ENCODE measurements at regions not wholly inside any gene's neighbourhood (a gene's known extent, or its start where the extent isn't known, plus 50 kb on each side); places are given as distances from the start of the nearest gene placed in this dataset.
"Not testable (repeated sequence)": the region's sequence is repeated elsewhere in the genome, so short reads cannot be mapped to it uniquely, and the experiment has no call there.

DNA sequence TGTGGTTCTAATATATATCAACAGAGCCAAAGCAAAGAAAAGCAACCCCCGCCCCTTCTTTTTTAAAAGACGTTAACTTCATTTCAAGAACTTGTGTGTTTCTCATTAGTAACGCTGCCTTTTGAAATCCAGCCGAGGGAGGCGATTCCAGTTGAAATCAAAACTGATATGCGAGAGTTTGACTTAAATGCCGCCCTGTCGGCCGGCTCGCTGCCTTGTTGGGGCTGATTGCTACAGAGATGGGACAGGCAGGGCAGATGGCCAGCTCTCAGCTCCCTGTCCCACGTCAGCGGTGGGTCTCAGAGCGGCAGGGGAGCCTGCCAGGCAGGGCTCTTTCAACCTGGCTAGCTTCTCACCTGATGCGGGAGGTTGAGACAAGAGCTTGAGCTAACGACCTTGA is 51.9 kb upstream of the ALX4 start:
- DNase-seq (ENCODE audit: low read depth in 2 of 3, low spot score in 2 of 3), result no peak

DNA sequence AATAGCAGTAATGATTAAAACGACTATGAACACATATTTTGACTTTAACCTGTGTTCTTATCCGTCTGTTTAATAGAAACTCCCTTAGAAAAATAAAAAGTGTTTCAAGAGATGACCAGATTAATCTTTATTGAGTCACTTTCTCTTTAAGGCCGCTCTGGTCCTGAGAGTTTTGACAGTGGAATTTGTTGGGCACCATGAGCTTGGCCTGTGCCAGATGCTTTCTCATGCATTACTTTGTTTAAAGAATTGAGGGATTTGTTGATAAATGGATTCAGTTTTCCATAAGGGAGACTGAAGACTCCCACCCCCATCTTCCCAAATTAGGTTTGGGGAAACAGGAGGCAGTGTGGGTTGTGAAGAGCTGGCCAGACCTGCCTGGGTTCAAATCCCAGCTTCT is 53.2 kb upstream of the ALX4 start:
- DNase-seq (ENCODE audit: low read depth in 2 of 3, low spot score in 2 of 3), result no peak

DNA sequence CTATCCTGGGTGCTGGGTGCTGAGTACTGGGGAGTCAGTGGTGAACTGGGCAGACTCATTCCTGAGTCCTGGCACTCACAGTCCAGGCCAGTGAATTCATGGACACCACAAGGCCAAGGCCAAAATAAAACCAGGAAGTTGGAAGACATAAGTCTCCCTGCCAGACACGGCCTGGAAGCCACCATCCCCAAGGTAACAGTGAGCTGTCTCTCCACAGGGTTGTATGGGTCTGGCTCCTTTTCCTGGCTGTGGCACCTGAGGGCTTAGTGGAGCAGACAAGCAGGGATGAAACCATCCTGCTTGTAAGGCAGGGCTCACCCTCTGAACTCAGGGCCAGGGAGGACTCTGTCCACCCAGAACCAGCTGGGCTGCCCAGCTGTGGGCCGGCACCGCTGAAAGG is 54.7 kb upstream of the ALX4 start:
- DNase-seq (ENCODE audit: low read depth in 2 of 3, low spot score in 2 of 3), result no peak

DNA sequence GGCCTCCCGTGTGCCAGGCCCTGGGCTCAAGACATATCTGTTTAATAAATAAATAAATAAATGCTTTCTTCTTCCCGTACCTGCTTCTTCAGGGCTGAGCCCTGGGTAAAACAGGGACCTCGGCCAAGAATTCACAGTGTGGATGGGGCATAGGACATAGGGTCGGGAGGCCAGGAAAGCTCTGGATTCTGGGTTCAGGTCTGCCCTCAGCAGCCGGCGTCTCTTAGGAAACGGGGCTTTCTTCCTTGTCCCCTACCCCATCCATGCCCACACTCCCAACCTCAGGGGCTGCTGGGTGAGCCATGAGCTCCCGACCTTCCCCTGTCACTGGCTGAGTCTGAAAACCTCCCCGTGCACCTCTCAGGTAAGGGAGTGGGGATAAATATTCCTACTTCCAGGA is 55.7 kb upstream of the ALX4 start:
- DNase-seq (ENCODE audit: low read depth in 2 of 3, low spot score in 2 of 3), result no peak

DNA sequence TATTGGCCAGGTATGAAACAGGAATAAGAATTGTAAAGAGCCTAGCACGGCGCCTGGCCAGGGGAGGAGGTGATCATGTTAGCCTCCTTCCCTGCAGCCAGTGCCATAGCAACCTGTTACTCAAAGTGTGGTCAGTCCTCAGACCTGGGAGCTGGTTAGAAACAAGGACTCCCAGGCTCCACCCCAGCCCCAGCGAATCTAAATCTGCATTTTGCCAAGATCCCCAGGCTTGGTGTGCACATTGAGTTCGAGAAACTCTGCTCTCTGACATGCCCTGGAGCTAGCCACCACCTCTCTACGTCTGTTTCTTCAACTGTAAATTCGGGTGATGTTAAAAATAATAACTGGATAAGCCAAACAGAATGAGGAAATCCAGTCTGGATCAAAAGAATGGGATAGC is 56.1 kb upstream of the ALX4 start:
- no peak for DNase-seq (ENCODE audit: low read depth in 2 of 3, low spot score in 2 of 3)

DNA sequence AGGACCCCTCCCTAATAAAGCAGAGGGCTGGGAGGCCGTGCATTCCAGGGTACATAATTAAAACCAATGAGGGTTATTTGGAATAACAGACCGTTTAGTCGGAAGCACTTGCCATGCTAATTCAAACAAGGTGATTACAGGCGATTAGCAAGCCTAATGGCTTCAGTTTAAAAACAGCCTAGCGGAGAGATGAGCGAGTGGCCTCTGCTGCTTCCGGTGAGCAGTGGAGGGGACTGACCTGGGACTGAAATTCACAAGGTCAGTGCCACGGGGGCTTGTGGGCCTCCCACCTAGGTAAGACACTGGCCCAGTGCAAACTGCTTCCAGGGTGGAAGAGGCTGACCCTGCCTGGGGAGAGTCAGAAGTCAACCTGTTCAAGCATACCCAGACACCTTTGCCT is 56.8 kb upstream of the ALX4 start:
- no peak for DNase-seq (ENCODE audit: low read depth in 2 of 3, low spot score in 2 of 3)

DNA sequence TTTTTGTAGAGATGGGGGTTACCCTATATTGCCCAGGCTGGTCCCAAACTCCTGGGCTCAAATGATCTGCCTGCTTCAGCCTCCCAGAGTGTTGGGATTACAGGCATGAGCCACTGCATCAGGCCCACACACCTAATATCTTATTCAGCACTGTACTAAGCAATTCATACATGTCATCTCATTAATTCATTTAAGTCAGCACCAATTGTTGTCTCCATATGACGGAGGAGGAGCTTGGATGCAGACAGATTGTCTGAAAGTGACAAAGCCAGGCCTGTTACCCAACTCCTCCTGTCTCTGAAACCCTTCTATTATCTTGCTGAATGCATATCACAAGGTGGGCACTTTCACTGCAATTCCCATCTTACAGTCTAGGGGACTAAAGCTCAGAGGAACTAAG is 57.5 kb upstream of the ALX4 start:
- no peak for DNase-seq (ENCODE audit: low read depth in 2 of 3, low spot score in 2 of 3)

DNA sequence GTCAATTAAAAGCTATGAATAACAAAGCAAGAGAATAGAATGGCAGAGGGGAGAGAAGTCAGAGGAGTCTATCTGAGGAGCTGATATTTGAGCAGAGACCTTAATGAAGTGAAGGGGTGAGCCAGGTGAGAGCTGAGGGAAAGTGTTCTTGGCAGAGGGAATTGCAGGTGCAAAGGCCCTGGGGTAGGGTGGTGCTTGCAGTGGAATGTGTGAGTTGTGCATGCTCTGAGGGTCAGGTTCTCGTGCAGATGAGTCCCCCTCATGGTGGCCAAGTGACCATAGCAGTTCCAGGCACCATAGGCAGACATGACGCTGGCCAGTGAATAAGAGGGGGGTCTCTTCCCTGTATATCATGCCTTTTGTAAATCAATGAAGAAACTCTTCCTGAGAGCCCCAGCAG is 58.9 kb upstream of the ALX4 start:
- no peak for DNase-seq (ENCODE audit: low read depth in 2 of 3, low spot score in 2 of 3)

DNA sequence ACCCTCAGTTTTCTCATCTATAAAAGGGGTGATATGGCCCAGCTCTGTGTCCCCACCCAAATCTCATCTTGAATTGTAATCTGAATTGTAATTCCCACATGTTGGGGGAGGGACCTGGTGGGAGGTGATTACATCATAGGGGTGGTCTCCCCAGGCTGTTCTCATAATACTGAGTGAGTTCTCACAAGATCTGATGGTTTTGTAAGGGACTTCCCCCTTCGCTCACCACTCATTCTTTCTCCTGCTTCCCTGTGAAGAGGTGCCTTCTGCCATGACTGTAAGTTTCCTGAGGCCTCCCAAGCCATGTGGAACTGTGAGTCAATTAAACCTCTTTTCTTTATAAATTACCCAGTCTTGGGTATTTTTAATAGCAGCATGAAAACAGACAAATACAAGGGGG is 61.1 kb upstream of the ALX4 start:
- DNase-seq (ENCODE audit: low read depth in 2 of 3, low spot score in 2 of 3), result not testable (repeated sequence)

DNA sequence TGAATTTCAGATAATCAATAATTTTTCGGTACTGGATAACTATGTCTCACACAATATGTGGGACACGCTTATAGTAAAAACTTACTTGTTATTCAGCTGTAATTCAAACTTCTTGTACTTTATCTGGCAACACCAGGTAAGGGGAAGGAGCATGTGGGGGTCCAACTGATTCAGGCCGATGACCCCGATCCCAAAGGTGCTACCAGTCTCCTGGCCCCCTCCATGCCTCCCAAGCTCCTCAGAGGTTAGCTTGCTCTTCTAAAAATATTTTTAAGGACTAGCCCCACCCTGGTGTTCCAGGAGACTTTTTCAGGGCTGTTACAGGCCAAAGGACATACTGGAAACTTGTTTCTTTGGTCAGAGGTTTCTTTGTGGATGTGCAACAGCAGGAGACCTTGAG is 61.8 kb upstream of the ALX4 start:
- no peak for DNase-seq (ENCODE audit: low read depth in 2 of 3, low spot score in 2 of 3)

DNA sequence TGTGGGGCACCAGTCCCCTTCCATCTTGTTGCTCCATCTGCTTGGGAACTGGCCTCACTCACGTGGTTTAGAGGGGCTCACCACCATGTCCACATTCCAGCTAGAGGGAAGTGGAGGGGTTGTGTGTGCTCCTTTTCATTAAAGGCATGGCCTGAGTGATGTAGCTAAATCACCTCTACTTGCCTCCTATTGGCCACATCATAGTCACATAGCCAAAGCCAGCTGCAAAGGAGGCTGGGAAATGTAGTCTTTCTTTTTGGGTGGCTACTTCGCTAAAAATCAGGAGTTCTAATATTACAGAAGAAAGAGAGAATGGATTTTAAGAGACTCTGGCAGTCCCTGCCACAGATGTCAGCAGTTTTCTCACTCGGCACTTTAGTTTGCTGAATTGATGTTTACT is 63.0 kb upstream of the ALX4 start:
- DNase-seq (ENCODE audit: low read depth in 2 of 3, low spot score in 2 of 3), result no peak

DNA sequence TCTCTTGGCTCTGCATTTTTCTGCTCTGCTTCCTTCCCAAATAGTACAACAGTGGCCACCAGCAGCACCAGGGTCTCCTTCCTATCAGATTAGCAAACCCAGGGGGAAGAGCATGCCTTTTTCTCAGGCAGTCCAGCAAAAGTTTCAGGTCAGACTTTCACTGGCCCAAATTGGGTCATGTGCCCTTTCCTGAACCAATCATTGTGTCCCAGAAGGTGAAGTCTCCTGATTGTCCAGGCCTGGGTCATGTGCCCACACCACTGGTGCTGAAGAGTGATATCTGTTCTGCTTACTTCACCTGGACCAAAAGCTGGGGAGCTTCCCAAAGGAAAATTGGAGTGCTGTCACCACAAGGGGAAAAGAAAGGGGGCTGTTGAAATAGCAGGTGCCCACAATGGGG is 64.1 kb upstream of the ALX4 start:
- DNase-seq (ENCODE audit: low read depth in 2 of 3, low spot score in 2 of 3), result no peak

DNA sequence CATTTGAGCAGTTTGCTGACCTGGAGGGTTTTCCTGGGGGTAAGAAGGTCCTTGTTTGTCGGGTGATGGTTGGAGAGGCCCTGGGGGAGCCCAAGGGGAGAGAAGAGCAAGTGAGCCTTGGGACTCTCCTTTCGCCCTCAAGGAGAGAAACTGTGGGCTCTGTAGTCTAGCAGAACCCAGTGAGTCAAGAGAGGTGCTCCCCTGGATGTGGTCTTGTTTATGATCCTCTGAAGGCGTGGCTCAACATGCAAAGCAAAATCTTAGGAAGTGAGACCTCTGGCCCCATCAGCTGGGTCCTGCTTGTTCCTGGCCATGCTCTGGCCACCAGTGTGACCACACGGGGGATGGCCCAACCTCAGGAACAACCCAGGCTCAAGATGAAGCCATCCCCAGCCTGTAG is 66.5 kb upstream of the ALX4 start:
- DNase-seq (ENCODE audit: low read depth in 2 of 3, low spot score in 2 of 3), result no peak

DNA sequence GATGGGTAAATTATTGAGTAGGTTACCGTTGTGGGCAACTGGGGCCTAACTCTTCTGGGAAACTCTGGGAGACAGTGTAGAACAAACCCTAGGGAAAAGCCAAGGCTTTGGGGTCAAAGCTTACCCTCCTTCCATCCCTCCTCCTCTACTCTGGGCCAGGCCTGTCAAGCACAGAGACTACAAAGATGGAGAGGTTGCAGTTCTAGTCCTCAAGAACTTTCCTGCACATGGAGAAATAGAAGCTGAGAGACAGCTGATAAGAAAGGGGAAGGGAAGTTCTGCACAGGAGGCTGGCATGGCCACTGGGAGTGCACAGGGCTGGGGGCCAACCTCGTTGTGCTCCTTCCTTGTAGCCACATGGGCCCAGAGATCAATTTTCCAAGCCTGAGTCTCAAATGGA is 67.2 kb upstream of the ALX4 start:
- DNase-seq (ENCODE audit: low read depth in 2 of 3, low spot score in 2 of 3), result no peak

DNA sequence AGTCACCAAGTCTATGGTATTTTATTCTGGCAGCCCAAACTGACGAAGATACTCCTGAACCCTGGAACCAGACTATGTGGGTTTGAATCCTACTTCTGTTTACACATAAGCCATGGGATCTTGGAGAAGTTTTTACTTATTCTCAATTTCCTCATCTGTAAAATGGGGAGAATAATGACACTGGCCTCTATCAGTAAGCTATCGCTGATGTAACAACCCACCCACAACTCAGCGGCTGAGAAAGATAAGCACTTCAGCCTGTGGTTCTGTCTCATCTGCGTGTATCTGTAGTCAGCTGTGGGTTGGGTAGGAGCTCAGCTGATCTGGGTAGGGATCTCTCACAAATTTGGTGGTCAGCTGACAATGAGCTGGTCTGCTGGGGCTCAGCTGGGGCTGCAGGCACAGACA is 68.0 kb upstream of the ALX4 start:
- no peak for DNase-seq (ENCODE audit: low read depth in 2 of 3, low spot score in 2 of 3)

DNA sequence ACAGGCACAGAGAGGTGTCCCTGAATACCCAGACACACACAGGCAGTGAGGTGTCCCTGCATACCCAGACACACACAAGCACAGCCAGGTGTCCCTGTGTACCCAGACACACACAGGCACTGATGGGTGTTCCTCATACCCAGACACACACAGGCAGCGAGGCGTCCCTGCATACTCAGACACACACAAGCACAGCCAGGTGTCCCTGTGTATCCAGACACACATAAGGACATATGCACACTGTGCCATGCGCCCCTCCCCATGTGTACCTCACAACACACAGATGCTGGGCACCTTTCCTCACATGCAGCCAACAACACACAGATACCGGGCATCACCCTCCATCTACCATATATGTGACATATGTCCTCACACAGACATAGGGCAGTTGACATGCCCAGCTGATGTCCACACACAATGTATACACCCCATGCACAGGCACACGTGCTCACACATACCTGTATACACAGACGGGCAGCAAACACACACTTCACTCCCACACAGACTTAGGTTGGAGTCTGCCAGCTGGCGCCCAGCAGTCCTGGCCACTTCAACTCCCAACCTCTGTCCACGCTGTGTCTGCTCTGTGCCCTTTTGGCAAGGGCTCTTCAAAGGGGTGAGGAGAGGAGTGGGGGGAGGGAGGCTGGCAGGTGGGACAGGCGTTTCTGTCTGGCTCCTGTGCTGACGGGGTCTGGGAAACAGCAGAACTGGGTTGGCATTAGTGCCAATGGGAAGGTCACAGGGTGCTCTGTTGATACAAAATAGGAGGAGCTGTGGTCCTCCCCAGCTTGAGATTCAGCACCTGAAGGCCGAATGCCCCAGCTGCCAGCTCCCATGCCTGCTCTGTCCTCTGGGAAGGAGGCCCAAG is 69.4 kb upstream of the ALX4 start:
- DNase-seq (ENCODE audit: low read depth in 2 of 3, low spot score in 2 of 3), result no peak

DNA sequence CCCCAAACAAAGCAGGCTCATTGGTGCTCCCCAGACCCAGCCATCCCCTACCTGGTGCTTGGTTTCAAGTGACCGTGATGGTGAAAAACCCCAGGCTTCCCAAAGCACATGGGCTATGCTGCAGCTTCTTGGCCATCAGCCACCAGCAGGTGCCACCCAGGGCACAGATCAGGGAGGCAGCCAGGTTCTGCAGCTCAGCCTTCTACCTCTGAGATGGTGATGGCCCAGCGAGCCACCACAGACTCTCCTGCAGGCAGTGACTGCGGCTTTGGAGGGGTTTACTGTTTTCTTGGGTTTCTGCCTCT is 70.0 kb upstream of the ALX4 start:
- no peak for DNase-seq (ENCODE audit: low read depth in 2 of 3, low spot score in 2 of 3)

DNA sequence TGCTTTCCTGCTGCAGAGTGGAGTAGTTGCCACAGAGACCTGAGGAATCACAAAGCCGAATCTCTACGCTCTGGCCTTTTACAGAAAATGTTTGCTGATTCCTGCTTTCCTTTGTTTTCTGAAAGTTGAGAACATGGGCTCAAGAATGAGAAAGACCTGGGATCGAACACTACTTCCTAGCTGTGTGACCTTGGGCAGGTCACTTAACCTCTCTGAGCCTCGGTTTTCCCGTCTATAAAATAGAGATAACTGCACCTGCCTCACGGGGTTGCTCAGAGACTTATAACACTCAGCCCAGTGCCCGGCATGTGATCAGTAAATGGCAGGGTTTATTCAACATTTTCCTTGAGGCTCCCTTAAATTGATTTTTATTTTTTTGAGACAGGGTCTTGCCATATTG is 70.9 kb upstream of the ALX4 start:
- no peak for DNase-seq (ENCODE audit: low read depth in 2 of 3, low spot score in 2 of 3)

DNA sequence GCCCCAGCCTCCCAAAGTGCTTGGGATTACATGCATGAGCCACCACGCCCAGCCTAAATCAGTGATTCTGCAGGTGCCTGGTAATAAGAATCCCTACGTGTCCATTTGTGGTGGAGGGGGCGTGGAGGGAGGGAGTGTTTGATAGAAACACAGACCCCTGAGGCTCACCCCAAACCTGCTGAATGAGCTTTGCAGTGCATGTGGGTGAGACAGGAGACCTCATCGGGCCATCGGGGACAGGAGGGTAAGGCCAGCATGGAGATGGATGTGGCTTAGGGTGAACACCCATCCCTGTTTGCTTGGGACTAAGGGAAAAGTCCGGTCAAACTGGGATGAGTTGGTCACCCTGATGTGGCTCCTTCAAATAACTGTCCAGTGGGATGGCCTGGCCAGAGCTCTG is 71.3 kb upstream of the ALX4 start:
- DNase-seq (ENCODE audit: low read depth in 2 of 3, low spot score in 2 of 3), result no peak

DNA sequence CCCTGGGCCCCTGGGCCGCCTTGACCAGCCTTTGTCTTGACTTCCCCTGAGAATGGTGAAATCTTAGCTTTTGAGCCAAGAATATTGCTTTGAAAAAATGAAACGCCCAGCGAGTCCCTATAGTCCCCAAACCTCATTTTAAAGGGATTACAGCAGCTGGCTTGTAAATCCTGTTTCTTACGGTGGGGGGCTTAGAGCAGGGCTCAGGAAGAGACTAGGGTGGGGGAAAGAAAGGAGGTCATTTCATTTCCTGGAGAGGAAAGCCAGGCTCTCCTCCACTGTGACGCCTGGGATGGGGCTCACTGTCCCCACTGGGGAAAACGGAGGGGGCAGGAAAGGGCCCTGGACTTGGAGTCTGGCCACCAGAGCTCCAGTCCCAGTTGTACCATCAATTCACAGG is 72.2 kb upstream of the ALX4 start:
- DNase-seq (ENCODE audit: low read depth in 2 of 3, low spot score in 2 of 3), result no peak

DNA sequence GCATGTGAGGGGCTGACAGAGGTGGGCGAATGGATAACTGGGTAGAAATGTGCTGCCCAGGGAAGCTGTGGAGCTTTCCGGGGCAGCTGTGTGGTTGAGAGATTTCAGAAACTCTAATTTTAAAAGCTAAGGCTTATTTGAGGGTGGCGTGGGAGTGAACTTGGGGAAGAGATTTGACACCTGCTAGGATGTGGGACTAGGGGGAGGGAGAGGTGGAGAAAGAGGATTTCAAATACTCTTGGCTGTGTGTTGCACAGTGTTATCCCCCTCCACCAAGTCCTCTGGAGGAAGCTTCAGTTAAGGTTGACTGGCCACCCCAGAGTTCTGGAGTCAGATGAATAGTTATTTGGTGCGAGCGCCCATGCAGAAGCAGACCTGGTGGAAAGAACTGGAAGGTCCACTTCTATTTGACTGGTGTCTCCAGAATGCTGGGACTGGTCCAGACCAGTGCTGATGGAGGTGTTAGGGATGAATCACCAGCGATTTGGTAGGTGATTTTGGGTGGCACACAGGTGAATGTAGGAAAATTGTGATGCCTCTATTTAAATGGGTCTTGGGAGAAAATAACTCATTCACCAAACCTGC is 72.8 kb upstream of the ALX4 start:
- no peak for DNase-seq (ENCODE audit: low read depth in 2 of 3, low spot score in 2 of 3)

DNA sequence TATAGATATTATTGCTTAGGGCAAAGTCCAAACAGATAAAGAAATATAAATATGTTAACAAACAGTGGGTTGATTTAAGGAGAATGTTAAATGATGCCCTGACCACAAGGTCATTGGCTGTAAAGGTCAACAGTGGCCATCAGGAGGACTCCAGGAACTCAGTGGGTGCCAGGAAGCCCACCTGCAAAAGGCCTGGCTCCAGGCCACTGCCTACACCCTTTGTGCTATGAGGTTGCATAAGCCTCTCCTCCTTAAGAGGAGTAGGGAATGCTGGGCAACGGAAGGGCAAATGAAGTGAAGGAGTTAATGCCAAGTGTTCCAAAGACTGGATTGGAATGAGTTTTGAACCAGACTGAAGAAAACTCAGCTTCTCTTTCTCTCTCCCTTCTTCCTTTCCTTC is 73.3 kb upstream of the ALX4 start:
- DNase-seq (ENCODE audit: low read depth in 2 of 3, low spot score in 2 of 3), result no peak

DNA sequence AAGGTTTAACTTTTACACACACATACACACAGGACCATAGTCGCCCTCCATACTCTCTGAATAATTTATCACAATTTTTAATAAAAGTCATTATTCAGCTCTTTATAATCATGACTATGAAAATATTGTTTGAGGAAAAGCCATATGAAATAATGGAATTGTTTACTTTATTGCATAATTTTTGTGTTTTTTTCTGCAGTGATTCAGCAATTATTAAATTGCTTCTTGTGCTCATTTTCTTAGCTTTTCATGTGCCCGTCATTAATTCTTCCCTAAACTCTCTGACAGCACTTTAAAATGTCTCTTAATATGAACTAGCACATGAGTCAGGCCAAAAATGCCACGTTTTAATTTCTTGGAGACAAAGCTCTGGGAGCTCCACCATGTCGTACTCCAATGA is 77.5 kb upstream of the ALX4 start:
- no peak for DNase-seq (ENCODE audit: low read depth in 2 of 3, low spot score in 2 of 3)

All from hematopoietic multipotent progenitor cell (in vitro differentiated cells).